HPDE6-E6E7 (cell line): ENCODE measurements at regions not wholly inside any gene's neighbourhood (a gene's known extent, or its start where the extent isn't known, plus 50 kb on each side); places are given as distances from the start of the nearest gene placed in this dataset.

Experiments used
- DNase-seq: peaks from one replicate; pipeline ENCODE4 v3.0.0; 2011; ENCODE audit warnings: missing footprints; ENCODE audit errors: extremely low spot score

DNA sequence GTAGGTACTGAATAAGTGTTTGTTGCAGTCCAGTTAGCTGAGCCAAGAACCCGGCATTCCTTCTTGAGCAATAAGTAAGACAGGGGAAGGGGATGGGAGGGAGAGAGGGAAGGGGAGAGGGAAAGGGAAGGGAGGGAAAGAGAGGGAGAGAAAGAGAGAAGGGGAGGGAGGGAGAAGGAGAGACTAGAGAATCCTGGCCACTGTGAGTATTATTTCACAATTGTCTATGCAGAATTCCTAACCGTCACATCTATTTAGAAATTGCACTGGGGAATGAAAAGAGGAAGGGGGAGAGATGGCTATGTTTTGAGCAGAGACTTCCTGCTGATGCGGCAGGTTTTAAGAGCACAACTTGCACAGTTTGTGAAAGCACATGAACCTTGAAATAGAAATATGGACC lies 251.4 kb upstream of the ZMIZ1 start:
- DNase-seq: no peak

GRCh38 chr10:78817804-78818203 lies 251.0 kb upstream of the ZMIZ1 start:
- no peak for DNase-seq

DNA sequence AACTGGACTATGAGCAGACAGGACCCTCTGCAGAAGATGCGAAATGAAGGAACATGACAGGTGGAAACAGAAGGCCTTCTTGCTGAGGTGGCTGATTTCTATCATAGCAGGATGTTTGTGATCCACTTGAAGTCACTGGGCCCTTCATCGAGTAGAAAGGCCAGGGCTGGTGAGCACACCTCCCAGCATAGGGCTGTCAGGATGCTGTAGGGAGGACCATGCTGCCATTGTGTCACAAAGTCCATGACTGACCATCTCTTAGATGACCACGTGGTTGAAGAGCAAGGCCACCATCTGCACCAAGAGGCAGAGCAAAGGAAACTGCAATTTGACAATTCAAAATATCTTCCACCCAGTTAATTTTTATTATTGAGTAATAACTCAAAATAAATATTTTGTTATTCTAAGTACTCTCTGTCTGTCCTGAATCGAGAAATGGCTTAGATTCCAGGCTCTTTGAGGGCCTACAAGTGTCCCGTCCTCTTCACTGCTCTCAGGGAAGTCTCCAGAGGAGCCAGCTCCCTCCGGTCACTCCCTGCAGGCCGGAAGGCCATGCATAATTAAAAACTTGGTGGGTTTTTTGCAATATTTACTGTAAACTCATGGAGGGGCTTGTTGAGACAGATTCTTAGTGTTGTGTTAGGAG lies 249.3 kb upstream of the ZMIZ1 start:
- DNase-seq: no peak

DNA sequence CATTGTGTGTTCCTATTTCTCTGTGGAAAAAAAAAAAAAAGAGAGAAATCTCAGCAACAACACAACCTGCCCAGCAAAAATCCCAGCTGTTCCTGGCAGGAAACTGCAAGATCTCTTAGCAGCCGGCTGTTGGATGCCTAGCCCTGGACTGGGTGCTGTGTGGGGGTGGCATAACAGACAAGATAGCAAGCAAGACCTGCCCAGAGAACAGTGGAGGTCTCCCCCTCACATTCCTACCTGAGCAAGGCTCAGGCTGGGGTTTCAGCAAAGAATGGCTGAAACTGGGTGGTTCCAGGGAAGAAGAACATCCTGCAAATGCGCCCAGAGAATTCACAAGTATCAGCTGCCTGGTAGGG lies 248.8 kb upstream of the ZMIZ1 start:
- no peak for DNase-seq

DNA sequence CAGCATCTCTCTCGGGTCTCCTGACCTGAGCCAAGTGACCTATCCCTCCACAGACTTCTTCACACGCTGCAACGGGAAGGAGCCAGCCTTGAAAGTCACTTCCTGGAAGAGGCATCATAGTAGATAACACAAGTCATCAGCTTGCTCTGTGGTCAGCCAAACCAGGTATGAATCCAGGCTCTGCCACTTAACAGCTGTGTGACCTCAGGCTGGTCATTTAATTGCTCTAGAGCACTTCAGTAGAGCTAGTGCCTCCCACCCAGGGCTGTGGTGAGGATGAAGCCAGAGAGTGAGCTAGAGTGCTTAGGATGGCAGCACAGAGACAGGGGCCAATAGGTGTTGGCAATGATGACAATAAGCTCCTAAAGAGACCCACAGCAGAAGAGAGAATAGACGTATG lies 247.7 kb upstream of the ZMIZ1 start:
- no peak for DNase-seq

DNA sequence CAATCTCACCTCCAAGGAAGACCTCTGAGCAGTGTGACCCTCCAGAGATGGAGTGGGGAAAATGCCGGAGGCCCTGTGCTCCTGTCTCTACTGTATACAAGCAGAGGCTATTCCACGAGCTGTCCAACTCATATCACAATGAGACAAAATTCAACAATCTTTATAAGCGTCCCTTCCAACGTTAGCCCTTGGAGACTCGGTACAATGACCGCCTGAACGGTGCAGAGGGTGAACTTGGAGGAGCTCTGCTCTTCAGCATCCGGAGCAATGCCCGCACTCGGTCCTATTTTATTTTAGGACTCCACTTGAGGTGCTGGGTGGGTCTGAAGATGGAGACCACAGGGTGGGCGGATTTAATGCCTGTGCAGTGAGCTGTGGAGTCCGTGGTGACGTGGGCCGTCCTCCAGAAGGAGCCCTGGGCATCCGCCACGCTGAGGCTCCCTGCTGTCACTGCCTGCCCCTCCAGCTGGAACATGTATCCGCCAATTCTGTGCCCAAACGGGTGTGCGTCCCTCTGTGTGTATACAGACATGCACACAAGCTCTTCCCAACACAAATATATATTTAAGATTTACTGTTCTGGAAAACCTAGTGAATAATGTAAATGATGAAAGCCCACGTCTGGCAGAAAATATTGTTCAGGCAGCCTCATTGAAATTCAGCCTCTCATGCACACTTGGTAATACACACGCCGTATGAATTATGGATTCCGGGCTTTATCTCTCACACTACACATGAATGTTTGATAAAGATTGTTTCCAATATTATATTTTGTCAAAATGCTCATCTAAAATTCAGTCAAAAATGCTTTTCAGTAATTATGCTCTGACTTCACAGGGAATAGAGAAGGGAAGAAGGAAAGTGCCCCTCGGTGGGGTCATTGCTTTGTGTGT lies 239.9 kb upstream of the ZMIZ1 start:
- DNase-seq: no peak

DNA sequence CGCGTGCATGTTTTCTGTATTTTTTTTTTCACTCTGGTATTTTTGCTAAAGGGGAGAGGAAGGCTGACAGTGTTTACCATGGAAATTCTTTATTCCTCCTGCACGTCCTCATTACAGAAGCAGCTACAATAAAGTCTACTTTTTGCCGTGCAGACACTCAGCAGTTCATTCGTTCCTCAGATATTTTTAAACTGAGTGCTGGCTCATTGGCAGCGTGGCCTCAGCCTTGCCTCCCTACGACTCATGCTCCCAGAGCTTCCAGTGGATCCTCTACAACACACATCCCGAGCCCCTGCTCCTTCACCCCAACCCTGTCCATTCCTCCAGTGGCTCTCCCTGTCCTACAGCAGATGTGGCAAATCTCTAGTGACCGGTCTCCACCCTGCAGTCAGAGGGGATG lies 239.2 kb upstream of the ZMIZ1 start:
- DNase-seq: no peak

- no peak for DNase-seq
Measured at GRCh38 chr10:78830062-78830975, 238.4 kb upstream of the ZMIZ1 start.

- no peak for DNase-seq
Measured at GRCh38 chr10:78830976-78831375, 237.8 kb upstream of the ZMIZ1 start.

DNA sequence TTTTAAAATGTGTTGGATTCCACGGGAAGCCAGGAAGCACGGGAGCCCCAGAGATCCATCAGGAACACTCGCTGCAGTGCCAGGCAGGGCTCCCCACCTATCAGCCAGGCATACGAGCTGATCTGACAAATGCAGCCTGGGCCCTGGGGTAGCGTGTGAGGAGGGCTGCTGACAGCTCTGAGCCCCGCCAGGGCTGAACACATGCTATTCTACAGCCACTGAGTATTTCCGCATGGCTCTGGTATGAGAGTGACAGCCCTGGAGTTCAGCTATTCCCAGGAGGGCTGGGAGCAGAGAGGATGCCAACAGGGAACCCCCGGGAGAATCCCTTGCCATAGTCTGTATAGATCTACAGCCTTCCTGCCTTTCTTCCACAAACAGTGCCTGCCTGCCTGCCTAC lies 237.3 kb upstream of the ZMIZ1 start:
- DNase-seq: no peak

- DNase-seq: no peak
Measured at GRCh38 chr10:78832281-78832680, 236.5 kb upstream of the ZMIZ1 start.

GRCh38 chr10:78838141-78838657 lies 230.6 kb upstream of the ZMIZ1 start:
- no peak for DNase-seq

DNA sequence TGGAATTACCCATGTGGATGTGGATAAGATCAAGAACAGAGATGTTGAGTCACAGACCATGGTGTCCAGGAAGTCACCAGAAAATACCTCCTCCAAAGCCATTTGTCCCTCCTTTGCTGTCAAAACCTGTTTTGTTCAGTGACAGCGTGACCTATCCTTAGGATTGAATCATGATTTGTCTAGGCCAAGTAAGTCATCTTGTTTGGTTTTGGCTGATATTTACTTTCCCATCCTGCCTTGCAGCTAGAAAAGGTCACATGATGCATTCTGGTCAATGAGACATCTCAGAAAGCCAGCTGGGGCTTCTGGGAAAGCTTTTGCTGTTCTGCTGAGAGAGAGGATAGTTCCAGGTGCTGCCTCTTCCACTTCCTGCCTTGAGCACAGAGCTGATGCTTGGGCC lies 225.3 kb upstream of the ZMIZ1 start:
- DNase-seq: no peak

- no peak for DNase-seq
Measured at GRCh38 chr10:78844960-78845607, 223.7 kb upstream of the ZMIZ1 start.

- DNase-seq: no peak
Measured at GRCh38 chr10:78846071-78846470, 222.7 kb upstream of the ZMIZ1 start.

DNA sequence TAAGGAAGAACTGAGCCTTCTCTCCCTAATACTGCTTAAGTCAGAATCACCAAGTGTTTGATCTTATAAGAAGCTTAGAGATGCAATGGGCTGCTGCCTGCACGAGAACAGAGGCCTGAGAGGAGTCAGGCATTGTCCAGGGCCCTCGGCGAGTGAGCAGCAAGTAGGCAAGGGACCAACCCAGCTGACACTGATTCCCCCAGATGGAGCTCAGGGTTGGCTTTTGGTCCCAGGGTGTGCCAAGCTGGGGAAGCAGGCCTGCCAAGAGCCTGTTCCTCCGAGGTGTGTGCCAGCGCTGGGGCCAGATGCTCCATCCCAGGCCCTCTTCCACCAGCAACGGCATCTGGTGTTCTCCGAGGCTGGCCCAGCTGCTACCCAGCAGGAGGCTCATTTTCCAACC lies 222.0 kb upstream of the ZMIZ1 start:
- DNase-seq: no peak

- no peak for DNase-seq
Measured at GRCh38 chr10:78847485-78847884, 221.3 kb upstream of the ZMIZ1 start.

DNA sequence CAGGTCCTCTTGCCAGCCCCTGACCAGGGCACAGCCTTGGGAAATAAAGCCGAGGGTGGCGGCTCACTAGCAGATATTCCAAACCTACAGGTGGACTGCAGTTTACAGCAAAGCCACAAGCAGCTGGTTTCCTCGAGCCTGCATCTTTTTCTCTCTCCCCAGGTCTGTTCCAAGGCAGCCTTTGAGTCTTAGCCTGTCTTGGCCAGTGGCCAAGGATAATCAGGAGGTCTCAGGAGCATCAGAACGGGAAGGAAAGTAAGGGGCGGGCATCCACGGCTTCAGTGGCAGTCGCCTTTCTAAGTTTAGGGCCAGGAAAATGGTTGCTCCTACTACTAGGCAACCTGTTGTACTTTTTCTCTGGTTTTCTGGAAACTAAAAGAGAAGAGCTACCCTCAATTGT lies 219.7 kb upstream of the ZMIZ1 start:
- DNase-seq: no peak

DNA sequence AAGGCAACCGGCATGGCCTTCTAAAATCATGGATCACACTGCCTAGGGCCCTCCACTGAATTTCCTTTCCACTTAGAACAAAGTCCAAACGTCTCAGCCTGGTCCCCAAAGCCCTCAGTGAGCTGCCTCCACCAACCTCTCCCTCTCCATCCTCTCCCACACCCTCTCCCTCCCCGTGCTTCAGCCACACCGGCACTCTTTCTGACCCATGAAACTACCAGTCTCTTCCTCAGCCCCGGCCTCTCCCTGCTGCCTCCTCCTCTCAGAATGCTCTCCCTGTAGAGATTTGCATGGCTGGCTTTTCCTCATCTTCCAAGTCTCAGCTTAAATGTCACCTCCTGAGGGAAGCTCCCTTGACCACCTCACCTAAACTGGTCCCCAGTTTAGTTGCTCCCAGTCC lies 219.0 kb upstream of the ZMIZ1 start:
- DNase-seq: no peak

DNA sequence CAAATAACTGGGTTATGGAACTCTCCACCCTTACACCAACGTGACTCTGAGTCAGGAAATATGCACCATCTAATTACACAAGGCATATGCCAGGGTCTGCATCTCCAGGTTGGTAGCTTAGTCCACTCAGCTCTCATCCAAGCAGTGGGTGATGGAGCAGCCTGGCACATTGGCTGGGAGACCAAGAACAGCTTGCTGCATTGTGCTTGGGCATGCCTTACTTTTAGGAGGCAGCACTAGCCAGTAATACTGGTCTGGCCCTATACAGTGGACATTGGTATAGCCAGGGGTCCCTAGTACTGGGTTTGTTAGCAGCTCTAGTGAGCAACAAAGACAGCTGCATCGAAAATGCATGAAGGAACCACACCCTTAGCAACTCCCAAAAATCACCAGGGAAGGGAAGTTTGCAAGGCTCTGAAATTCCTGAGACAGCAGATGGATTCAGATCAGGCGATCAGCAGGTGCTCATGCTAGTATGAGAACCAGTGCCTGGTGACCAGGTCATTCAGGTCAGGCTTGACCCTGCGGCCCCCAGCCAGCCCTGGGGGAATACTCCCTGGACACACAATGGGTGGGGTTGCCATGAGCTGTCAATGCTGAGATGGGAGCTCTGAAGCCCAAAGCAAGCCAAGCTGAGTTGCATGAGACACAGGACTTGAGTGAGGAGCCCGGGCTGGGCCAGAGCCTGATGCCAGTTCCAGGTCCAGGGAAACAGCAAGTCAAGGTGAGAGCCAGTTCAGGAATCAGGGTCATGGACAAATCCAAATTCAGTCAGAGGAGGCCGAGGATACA lies 217.9 kb upstream of the ZMIZ1 start:
- DNase-seq: no peak

GRCh38 chr10:78851647-78852046 lies 217.1 kb upstream of the ZMIZ1 start:
- DNase-seq: no peak
